ENCODE measurements at regions not wholly inside any gene's neighbourhood (a gene's known extent, or its start where the extent isn't known, plus 50 kb on each side); places are given as distances from the start of the nearest gene placed in this dataset.

- no peaks in the 10 kb centered on the region for H3K9me2 ChIP-seq (replicated peaks; ENCODE audit: low read depth, low read length)
- no peaks in the 10 kb centered on the region for H3K27me3 ChIP-seq (ENCODE audit: insufficient read depth, low read length, poor library complexity, severe bottlenecking)
- H3K9me3 ChIP-seq (ENCODE audit: insufficient read depth, low read depth, low read length) = no peaks in the 10 kb centered on the region
- no peak overlapping the region for H3K9ac ChIP-seq (ENCODE audit: low read depth, low read length, poor library complexity, severe bottlenecking)
- peaks cover 10% of the 10 kb centered on the region for H3K4me1 ChIP-seq (ENCODE audit: insufficient read depth, low read length, poor library complexity, severe bottlenecking)
- no peaks in the 10 kb centered on the region for H3K36me3 ChIP-seq (ENCODE audit: insufficient read depth, low read length)
- H3K4me2 ChIP-seq (ENCODE audit: low read depth, low read length, poor library complexity, severe bottlenecking) = no peak overlapping the region
- H3F3A ChIP-seq (ENCODE audit: low read depth) = no peaks in the 10 kb centered on the region
- TF ChIP-seq EZH2phosphoT487 (IDR thresholded peaks at IDR 0.05; ENCODE audit: borderline replicate concordance) = no peak
- TF ChIP-seq, protein P1, sequence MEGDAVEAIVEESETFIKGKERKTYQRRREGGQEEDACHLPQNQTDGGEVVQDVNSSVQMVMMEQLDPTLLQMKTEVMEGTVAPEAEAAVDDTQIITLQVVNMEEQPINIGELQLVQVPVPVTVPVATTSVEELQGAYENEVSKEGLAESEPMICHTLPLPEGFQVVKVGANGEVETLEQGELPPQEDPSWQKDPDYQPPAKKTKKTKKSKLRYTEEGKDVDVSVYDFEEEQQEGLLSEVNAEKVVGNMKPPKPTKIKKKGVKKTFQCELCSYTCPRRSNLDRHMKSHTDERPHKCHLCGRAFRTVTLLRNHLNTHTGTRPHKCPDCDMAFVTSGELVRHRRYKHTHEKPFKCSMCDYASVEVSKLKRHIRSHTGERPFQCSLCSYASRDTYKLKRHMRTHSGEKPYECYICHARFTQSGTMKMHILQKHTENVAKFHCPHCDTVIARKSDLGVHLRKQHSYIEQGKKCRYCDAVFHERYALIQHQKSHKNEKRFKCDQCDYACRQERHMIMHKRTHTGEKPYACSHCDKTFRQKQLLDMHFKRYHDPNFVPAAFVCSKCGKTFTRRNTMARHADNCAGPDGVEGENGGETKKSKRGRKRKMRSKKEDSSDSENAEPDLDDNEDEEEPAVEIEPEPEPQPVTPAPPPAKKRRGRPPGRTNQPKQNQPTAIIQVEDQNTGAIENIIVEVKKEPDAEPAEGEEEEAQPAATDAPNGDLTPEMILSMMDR (conservative IDR thresholded peaks at IDR 0.05; ENCODE audit: low read length) = peak; percentile 84
- H2AFZ ChIP-seq (ENCODE audit: low read length) = no peak overlapping the region
- no peaks in the 10 kb centered on the region for H4K20me1 ChIP-seq (ENCODE audit: insufficient read depth, low read length, poor library complexity, severe bottlenecking)
- H3K79me2 ChIP-seq (ENCODE audit: insufficient read depth, low read length) = no peaks in the 10 kb centered on the region
- H3K4me3 ChIP-seq (ENCODE audit: low read length, poor library complexity, severe bottlenecking) = no peak overlapping the region
These were observed 428.2 kb downstream of the ENC1 start for GRCh38 chr5:74212336-74212735.

DNA sequence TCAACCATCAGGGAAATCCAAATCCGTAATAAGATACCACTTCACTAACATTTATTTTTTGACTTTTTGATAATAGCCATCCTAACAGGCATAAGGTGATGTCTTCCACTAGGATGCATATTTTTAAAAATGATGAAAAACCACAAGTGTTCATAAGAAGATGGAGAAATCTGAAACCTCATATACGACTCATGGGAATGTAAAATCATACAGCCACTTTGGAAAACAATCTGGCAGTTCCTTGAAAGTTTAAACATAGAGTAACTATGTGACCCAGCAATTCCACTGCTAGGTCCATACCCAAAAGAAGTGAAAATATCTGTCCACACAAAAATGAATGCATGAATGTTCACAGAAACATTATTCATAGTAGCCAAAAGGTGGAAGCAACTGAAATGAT, 431.0 kb downstream of the ENC1 start:
- Histone ChIP-seq H3K9ac (ENCODE audit: low read depth, low read length, poor library complexity, severe bottlenecking) (no peak overlapping the region), H3K9me2 (replicated peaks; ENCODE audit: low read depth, low read length) (no peaks in the 10 kb centered on the region), H3K4me1 (ENCODE audit: insufficient read depth, low read length, poor library complexity, severe bottlenecking) (peaks cover 10% of the 10 kb centered on the region), H3K9me3 (ENCODE audit: insufficient read depth, low read depth, low read length) (no peaks in the 10 kb centered on the region), H2AFZ (ENCODE audit: low read length) (no peak overlapping the region), H3K36me3 (ENCODE audit: insufficient read depth, low read length) (no peaks in the 10 kb centered on the region), H3K79me2 (ENCODE audit: insufficient read depth, low read length) (no peaks in the 10 kb centered on the region), H3F3A (ENCODE audit: low read depth) (no peaks in the 10 kb centered on the region), H3K4me3 (ENCODE audit: low read length, poor library complexity, severe bottlenecking) (no peak overlapping the region), H3K27me3 (ENCODE audit: insufficient read depth, low read length, poor library complexity, severe bottlenecking) (no peaks in the 10 kb centered on the region), H4K20me1 (ENCODE audit: insufficient read depth, low read length, poor library complexity, severe bottlenecking) (no peaks in the 10 kb centered on the region), H3K4me2 (ENCODE audit: low read depth, low read length, poor library complexity, severe bottlenecking) (no peak overlapping the region)
- no peak for TF ChIP-seq EZH2phosphoT487 (IDR thresholded peaks at IDR 0.05; ENCODE audit: borderline replicate concordance)
- TF ChIP-seq, protein P1 (conservative IDR thresholded peaks at IDR 0.05; ENCODE audit: low read length) = no peak

GRCh38 chr5:74206579-74207550, 433.7 kb downstream of the ENC1 start:
- Histone ChIP-seq H3K9ac (ENCODE audit: low read depth, low read length, poor library complexity, severe bottlenecking) (no peak overlapping the region), H3K4me3 (ENCODE audit: low read length, poor library complexity, severe bottlenecking) (no peak overlapping the region), H3K9me3 (ENCODE audit: insufficient read depth, low read depth, low read length) (no peaks in the 10 kb centered on the region), H3K27me3 (ENCODE audit: insufficient read depth, low read length, poor library complexity, severe bottlenecking) (no peaks in the 10 kb centered on the region), H3F3A (ENCODE audit: low read depth) (no peaks in the 10 kb centered on the region), H3K4me2 (ENCODE audit: low read depth, low read length, poor library complexity, severe bottlenecking) (no peak overlapping the region), H3K9me2 (replicated peaks; ENCODE audit: low read depth, low read length) (no peaks in the 10 kb centered on the region), H2AFZ (ENCODE audit: low read length) (no peak overlapping the region), H3K36me3 (ENCODE audit: insufficient read depth, low read length) (no peaks in the 10 kb centered on the region), H3K79me2 (ENCODE audit: insufficient read depth, low read length) (no peaks in the 10 kb centered on the region), H3K4me1 (ENCODE audit: insufficient read depth, low read length, poor library complexity, severe bottlenecking) (peaks cover 17% of the 10 kb centered on the region), H4K20me1 (ENCODE audit: insufficient read depth, low read length, poor library complexity, severe bottlenecking) (no peaks in the 10 kb centered on the region)
- TF ChIP-seq, protein P1 (conservative IDR thresholded peaks at IDR 0.05; ENCODE audit: low read length) = no peak
- TF ChIP-seq EZH2phosphoT487 (IDR thresholded peaks at IDR 0.05; ENCODE audit: borderline replicate concordance) = no peak

All from Loucy (cell line).